Transverse colon (tissue), 4 donors: ENCODE measurements at regions not wholly inside any gene's neighbourhood (a gene's known extent, or its start where the extent isn't known, plus 50 kb on each side); places are given as distances from the start of the nearest gene placed in this dataset.

ENCODE experiments used
- POLR2A ChIP-seq: fragments of 450-650 bp; IDR thresholded peaks from one replicate; pipeline ENCODE4 v1.6.1; 2016; ENCODE audit warnings: antibody characterized with exemption, mild to moderate bottlenecking, moderate library complexity
- POLR2AphosphoS5 ChIP-seq, 3 donors: sonication (generic); formaldehyde crosslinking; IDR thresholded peaks; one replicate each; pipeline ENCODE4 v1.6.1; 2016; ENCODE audit warnings: antibody characterized with exemption in 3 of 3
- TF ChIP-seq, protein P1 (sequence below), 5 experiments: fragments of 200-600 bp in 3 of 5; fragments of 450-650 bp in 2 of 5; sonication (generic) in 3 of 5; IDR thresholded peaks; 1 replicate in 2 of 5; 2 replicates in 3 of 5; pipeline ENCODE4 v1.5.1; 2016 to 2017; ENCODE audit warnings: antibody characterized with exemption in 5 of 5, inconsistent platforms in 3 of 5, mild to moderate bottlenecking in 2 of 5, moderate library complexity in 1 of 5

DNA sequence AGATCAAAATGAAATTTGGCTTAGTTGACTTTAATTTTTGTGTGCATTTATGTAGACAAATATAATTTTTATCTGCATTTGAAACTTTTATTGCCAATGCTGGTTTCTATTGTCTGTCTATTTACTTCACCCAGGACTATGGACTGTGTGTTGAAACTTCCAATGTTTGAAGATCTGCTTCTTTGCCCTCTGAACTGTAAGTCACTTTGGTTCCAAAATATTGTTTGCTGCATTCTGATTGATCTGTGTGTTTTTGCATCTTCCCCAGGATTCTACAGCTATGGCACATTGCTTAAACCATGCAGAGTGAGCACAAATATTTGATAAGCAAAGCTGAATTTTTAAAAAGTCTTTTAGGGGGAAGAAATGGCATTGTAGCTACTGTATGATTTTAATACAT is 131.0 kb upstream of the SOX5 start:
- no peak for TF ChIP-seq POLR2A
- TF ChIP-seq, protein P1, sequence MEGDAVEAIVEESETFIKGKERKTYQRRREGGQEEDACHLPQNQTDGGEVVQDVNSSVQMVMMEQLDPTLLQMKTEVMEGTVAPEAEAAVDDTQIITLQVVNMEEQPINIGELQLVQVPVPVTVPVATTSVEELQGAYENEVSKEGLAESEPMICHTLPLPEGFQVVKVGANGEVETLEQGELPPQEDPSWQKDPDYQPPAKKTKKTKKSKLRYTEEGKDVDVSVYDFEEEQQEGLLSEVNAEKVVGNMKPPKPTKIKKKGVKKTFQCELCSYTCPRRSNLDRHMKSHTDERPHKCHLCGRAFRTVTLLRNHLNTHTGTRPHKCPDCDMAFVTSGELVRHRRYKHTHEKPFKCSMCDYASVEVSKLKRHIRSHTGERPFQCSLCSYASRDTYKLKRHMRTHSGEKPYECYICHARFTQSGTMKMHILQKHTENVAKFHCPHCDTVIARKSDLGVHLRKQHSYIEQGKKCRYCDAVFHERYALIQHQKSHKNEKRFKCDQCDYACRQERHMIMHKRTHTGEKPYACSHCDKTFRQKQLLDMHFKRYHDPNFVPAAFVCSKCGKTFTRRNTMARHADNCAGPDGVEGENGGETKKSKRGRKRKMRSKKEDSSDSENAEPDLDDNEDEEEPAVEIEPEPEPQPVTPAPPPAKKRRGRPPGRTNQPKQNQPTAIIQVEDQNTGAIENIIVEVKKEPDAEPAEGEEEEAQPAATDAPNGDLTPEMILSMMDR (IDR thresholded peaks at IDR 0.05): no peak
- no peak for TF ChIP-seq POLR2AphosphoS5 (IDR thresholded peaks at IDR 0.05)
